ENCODE measurements at regions not wholly inside any gene's neighbourhood (a gene's known extent, or its start where the extent isn't known, plus 50 kb on each side); places are given as distances from the start of the nearest gene placed in this dataset.

- no peak for TF ChIP-seq ZNF232 (CRISPR knock-in tag; IDR thresholded peaks at IDR 0.05)
- TF ChIP-seq, protein P1, sequence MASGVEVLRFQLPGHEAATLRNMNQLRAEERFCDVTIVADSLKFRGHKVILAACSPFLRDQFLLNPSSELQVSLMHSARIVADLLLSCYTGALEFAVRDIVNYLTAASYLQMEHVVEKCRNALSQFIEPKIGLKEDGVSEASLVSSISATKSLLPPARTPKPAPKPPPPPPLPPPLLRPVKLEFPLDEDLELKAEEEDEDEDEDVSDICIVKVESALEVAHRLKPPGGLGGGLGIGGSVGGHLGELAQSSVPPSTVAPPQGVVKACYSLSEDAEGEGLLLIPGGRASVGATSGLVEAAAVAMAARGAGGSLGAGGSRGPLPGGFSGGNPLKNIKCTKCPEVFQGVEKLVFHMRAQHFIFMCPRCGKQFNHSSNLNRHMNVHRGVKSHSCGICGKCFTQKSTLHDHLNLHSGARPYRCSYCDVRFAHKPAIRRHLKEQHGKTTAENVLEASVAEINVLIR (CRISPR knock-in tag; IDR thresholded peaks at IDR 0.05), result no peak
- no peak for TF ChIP-seq CAMTA2 (CRISPR knock-in tag; conservative IDR thresholded peaks at IDR 0.05)
- TF ChIP-seq ZNF274 (IDR thresholded peaks at IDR 0.05; ENCODE audit: borderline replicate concordance, low read depth, low read length), result no peak
Measured at GRCh38 chr10:31646519-31646918, 282.1 kb downstream of the ARHGAP12 start (continued).

GRCh38 chr10:31645786-31646185, 282.8 kb downstream of the ARHGAP12 start:
- DNase-seq (ENCODE audit: extremely low read depth in 1 of 4, low spot score in 3 of 4), result no peak
- no peak overlapping the region for H3K4me3 ChIP-seq
- no peak overlapping the region for H2AFZ ChIP-seq (ENCODE audit: low read depth, low read length)
- H3K79me2 ChIP-seq (ENCODE audit: control insufficient read depth, insufficient read depth, low read length), result no peaks in the 10 kb centered on the region
- POLR2A ChIA-PET, result no interaction called here
- no TSS peak for BruUV-seq (replicated peaks)
- no peaks in the 10 kb centered on the region; the same call in 1 of the 2 replicates for H4K20me1 ChIP-seq (replicated peaks; ENCODE audit: control insufficient read depth, insufficient read depth, low read length)
- no peaks in the 10 kb centered on the region for H3K9me3 ChIP-seq (replicated peaks; ENCODE audit: control insufficient read depth, insufficient read depth, low read depth, low read length)
- FAIRE-seq, result no peak
- H3K9ac ChIP-seq (ENCODE audit: insufficient read depth in 1 of 2, low read depth in 2 of 2, low read length in 2 of 2), result no peak overlapping the region
- H3K4me1 ChIP-seq (replicated peaks in 1 of 2; ENCODE audit: control insufficient read depth in 2 of 2, insufficient read depth in 2 of 2, low read length in 2 of 2), result no peaks in the 10 kb centered on the region
- in situ Hi-C loops (cut with MboI), result no loop called here
- no peak for ATAC-seq
- H3K36me3 ChIP-seq (ENCODE audit: control insufficient read depth, insufficient read depth, low read length), result no peaks in the 10 kb centered on the region
- H3K27ac ChIP-seq (ENCODE audit: extremely low read depth, low read depth, low read length), result no peak overlapping the region
- intact Hi-C loops (cut with micrococcal nuclease), result no loop called here
- CTCF ChIA-PET (ENCODE audit: low intra/inter-chr PET ratio), result no interaction called here
- no peak overlapping the region for H3K4me2 ChIP-seq (ENCODE audit: insufficient read depth, low read length)
- WGBS (ENCODE audit: insufficient coverage, low coverage, missing lambda C conversion rate), result 4% methylated on average over 6 of the region's 6 CpGs
- H3K27me3 ChIP-seq (ENCODE audit: control insufficient read depth in 2 of 2, insufficient read depth in 2 of 2, low read length in 2 of 2), result peaks cover 2 to 21% of the 10 kb centered on the region in 2 experiments; a peak in 3 of 5 replicates
- H3K9me1 ChIP-seq (ENCODE audit: control insufficient read depth, insufficient read depth, low read length), result no peaks in the 10 kb centered on the region
- TF ChIP-seq ZNF444 (CRISPR knock-in tag; IDR thresholded peaks at IDR 0.05) (no peak), NFYB (IDR thresholded peaks at IDR 0.05; ENCODE audit: extremely low read depth, insufficient read length) (no peak), CXXC5 (CRISPR knock-in tag; IDR thresholded peaks at IDR 0.05) (no peak), CREB3L1 (IDR thresholded peaks at IDR 0.05; ENCODE audit: borderline replicate concordance, low read depth) (no peak), SMARCE1 (IDR thresholded peaks at IDR 0.05) (no peak), ZNF75A (CRISPR knock-in tag; IDR thresholded peaks at IDR 0.05) (no peak), ZBTB33 (CRISPR knock-in tag; IDR thresholded peaks at IDR 0.05) (no peak), ETV6 (IDR thresholded peaks at IDR 0.05; ENCODE audit: borderline replicate concordance in 1 of 2, low read depth in 2 of 2, low read length in 1 of 2) (no peak), ETV6 (CRISPR knock-in tag; IDR thresholded peaks at IDR 0.05; ENCODE audit: borderline replicate concordance) (no peak), TAF7 (tag; IDR thresholded peaks at IDR 0.05) (no peak), ZC3H11A (IDR thresholded peaks at IDR 0.05; ENCODE audit: low read depth, low read length) (no peak), SRF (CRISPR knock-in tag; IDR thresholded peaks at IDR 0.05) (no peak)
- TF ChIP-seq, protein P2, sequence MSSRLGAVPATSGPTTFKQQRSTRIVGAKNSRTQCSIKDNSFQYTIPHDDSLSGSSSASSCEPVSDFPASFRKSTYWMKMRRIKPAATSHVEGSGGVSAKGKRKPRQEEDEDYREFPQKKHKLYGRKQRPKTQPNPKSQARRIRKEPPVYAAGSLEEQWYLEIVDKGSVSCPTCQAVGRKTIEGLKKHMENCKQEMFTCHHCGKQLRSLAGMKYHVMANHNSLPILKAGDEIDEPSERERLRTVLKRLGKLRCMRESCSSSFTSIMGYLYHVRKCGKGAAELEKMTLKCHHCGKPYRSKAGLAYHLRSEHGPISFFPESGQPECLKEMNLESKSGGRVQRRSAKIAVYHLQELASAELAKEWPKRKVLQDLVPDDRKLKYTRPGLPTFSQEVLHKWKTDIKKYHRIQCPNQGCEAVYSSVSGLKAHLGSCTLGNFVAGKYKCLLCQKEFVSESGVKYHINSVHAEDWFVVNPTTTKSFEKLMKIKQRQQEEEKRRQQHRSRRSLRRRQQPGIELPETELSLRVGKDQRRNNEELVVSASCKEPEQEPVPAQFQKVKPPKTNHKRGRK (tag; IDR thresholded peaks at IDR 0.05), result no peak
